ENCODE measurements at regions not wholly inside any gene's neighbourhood (a gene's known extent, or its start where the extent isn't known, plus 50 kb on each side); places are given as distances from the start of the nearest gene placed in this dataset.
A peak's percentile ranks its signal among the peaks of the same experiment; 100 is the strongest.
"Not testable (repeated sequence)": the region's sequence is repeated elsewhere in the genome, so short reads cannot be mapped to it uniquely, and the experiment has no call there.

GRCh38 chr2:7866825-7867224, 815.0 kb upstream of the ID2 start:
- Histone ChIP-seq H3K4me1 (ENCODE audit: control insufficient read depth, insufficient read depth, low read length) (peaks cover 9% of the 10 kb centered on the region), H3K27me3 (ENCODE audit: control insufficient read depth, insufficient read depth, low read length, poor library complexity, severe bottlenecking) (peaks cover 41% of the 10 kb centered on the region), H3K36me3 (ENCODE audit: control insufficient read depth, insufficient read depth, low read length) (no peaks in the 10 kb centered on the region), H3K9me3 (ENCODE audit: control insufficient read depth, low read length) (no peaks in the 10 kb centered on the region), H3K27ac (ENCODE audit: low read depth, low read length) (no peak overlapping the region), H3K4me3 (ENCODE audit: low read length) (no peak overlapping the region), H3K9ac (ENCODE audit: extremely low read depth, low read length, poor library complexity, severe bottlenecking) (no peak overlapping the region)
- H3K36me3 Mint-ChIP-seq (ENCODE audit: low read depth), result peaks cover 5% of the 10 kb centered on the region
- TF ChIP-seq CTCF (conservative IDR thresholded peaks at IDR 0.05), result no peak
- whole genome bisulfite sequencing, 2 experiments (ENCODE audit: insufficient coverage in 1 of 2, insufficient read length in 1 of 2), result 90 to 94% methylated on average over 2 of the region's 2 CpGs
- no peaks in the 10 kb centered on the region for H3K9me3 Mint-ChIP-seq
- peaks cover 20% of the 10 kb centered on the region for H3K27me3 Mint-ChIP-seq (ENCODE audit: insufficient read depth)
- H3K4me3 Mint-ChIP-seq, result no peak overlapping the region
- peaks cover 24% of the 10 kb centered on the region for H3K4me1 Mint-ChIP-seq
- H3K27ac Mint-ChIP-seq, result no peak overlapping the region
- DNase-seq, result peak; percentile 22

GRCh38 chr2:7867867-7868266, 814.0 kb upstream of the ID2 start:
- no peaks in the 10 kb centered on the region for H3K36me3 ChIP-seq (ENCODE audit: control insufficient read depth, insufficient read depth, low read length)
- Mint-ChIP-seq H3K27ac (no peak overlapping the region), H3K4me1 (peaks cover 25% of the 10 kb centered on the region), H3K4me3 (no peak overlapping the region), H3K9me3 (no peaks in the 10 kb centered on the region), H3K27me3 (ENCODE audit: insufficient read depth) (peaks cover 20% of the 10 kb centered on the region), H3K36me3 (ENCODE audit: low read depth) (peaks cover 5% of the 10 kb centered on the region)
- no peak overlapping the region for H3K27ac ChIP-seq (ENCODE audit: low read depth, low read length)
- peak; percentile 32 for DNase-seq
- H3K4me1 ChIP-seq (ENCODE audit: control insufficient read depth, insufficient read depth, low read length), result peaks cover 9% of the 10 kb centered on the region
- no peak overlapping the region for H3K9ac ChIP-seq (ENCODE audit: extremely low read depth, low read length, poor library complexity, severe bottlenecking)
- no peak overlapping the region for H3K4me3 ChIP-seq (ENCODE audit: low read length)
- WGBS, 2 experiments (ENCODE audit: insufficient coverage in 1 of 2, insufficient read length in 1 of 2), result 100% methylated on average over 1 of the region's 2 CpGs; no CpG with 5 or more reads in 1 of the 2 experiments
- TF ChIP-seq CTCF (conservative IDR thresholded peaks at IDR 0.05), result no peak
- H3K27me3 ChIP-seq (ENCODE audit: control insufficient read depth, insufficient read depth, low read length, poor library complexity, severe bottlenecking), result peaks cover 48% of the 10 kb centered on the region
- H3K9me3 ChIP-seq (ENCODE audit: control insufficient read depth, low read length), result no peaks in the 10 kb centered on the region

DNA sequence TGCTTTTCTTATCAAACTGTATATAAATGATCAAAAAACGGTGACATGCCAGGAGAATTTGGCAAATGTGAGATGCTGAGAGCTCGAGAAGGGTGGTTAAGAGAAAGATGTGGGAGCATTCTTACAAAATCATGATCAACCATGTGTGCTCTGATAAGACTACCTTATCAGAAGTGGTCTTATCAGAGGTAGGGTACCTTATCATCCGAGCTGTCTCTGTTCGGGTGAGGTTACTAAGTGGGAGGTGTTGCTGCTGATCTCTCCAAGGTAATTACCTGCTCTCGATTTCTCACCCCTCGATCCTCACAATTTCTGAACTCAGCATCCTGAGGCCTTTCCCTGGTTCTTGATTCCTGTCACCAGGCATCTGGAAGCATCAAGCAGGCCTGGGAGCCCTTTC, 813.0 kb upstream of the ID2 start:
- H3K27me3 Mint-ChIP-seq (ENCODE audit: insufficient read depth), result peaks cover 20% of the 10 kb centered on the region
- Histone ChIP-seq H3K9ac (ENCODE audit: extremely low read depth, low read length, poor library complexity, severe bottlenecking) (no peak overlapping the region), H3K27me3 (ENCODE audit: control insufficient read depth, insufficient read depth, low read length, poor library complexity, severe bottlenecking) (peaks cover 48% of the 10 kb centered on the region), H3K9me3 (ENCODE audit: control insufficient read depth, low read length) (no peaks in the 10 kb centered on the region), H3K4me1 (ENCODE audit: control insufficient read depth, insufficient read depth, low read length) (peaks cover 9% of the 10 kb centered on the region), H3K36me3 (ENCODE audit: control insufficient read depth, insufficient read depth, low read length) (no peaks in the 10 kb centered on the region), H3K27ac (ENCODE audit: low read depth, low read length) (no peak overlapping the region), H3K4me3 (ENCODE audit: low read length) (no peak overlapping the region)
- H3K36me3 Mint-ChIP-seq (ENCODE audit: low read depth), result peaks cover 5% of the 10 kb centered on the region
- H3K4me1 Mint-ChIP-seq, result peaks cover 25% of the 10 kb centered on the region
- H3K4me3 Mint-ChIP-seq, result no peak overlapping the region
- 52 to 83% methylated on average over 4 to 6 of the region's 6 CpGs for WGBS, 2 experiments (ENCODE audit: insufficient coverage in 1 of 2, insufficient read length in 1 of 2)
- TF ChIP-seq CTCF (conservative IDR thresholded peaks at IDR 0.05), result no peak
- H3K9me3 Mint-ChIP-seq, result no peaks in the 10 kb centered on the region
- H3K27ac Mint-ChIP-seq, result peak overlapping the region; percentile 50
- DNase-seq, result peak; percentile 53

DNA sequence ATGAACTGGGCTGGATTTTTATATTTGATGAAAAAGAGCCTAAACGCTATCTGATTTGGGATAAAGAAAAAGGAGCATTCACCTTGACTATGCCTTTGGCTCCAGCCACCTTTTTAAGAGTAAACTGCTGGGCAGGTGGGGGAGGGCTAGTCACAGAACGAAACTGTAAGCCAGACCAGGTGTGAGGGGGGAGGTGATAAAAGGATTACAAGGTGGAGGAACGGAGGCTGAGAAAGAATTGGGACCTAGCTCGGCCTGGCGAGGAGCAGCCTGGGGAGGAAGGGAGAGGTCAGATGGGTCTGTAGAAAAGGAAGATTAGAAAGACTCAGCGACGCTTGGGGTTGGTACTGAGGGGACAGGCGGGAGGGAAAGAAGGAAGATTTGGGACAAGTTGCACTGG, 805.4 kb upstream of the ID2 start:
- not testable (repeated sequence) for H3K36me3 Mint-ChIP-seq (ENCODE audit: low read depth); H3K27ac ChIP-seq (ENCODE audit: low read depth, low read length); H3K9me3 Mint-ChIP-seq; H3K36me3 ChIP-seq (ENCODE audit: control insufficient read depth, insufficient read depth, low read length); H3K9me3 ChIP-seq (ENCODE audit: control insufficient read depth, low read length); H3K4me3 ChIP-seq (ENCODE audit: low read length); H3K9ac ChIP-seq (ENCODE audit: extremely low read depth, low read length, poor library complexity, severe bottlenecking); H3K4me3 Mint-ChIP-seq; H3K27me3 Mint-ChIP-seq (ENCODE audit: insufficient read depth)
- Mint-ChIP-seq H3K27ac (peak overlapping the region; percentile 96), H3K4me1 (peaks cover 46% of the 10 kb centered on the region)
- peak; percentile 82 for DNase-seq
- WGBS, 2 experiments (ENCODE audit: insufficient coverage in 1 of 2, insufficient read length in 1 of 2), result 22% methylated on average over 8 of the region's 8 CpGs; no CpG with 5 or more reads in 1 of the 2 experiments
- H3K4me1 ChIP-seq (ENCODE audit: control insufficient read depth, insufficient read depth, low read length), result peaks cover 11% of the 10 kb centered on the region
- H3K27me3 ChIP-seq (ENCODE audit: control insufficient read depth, insufficient read depth, low read length, poor library complexity, severe bottlenecking), result peaks cover 10% of the 10 kb centered on the region

- H3K36me3 ChIP-seq (ENCODE audit: control insufficient read depth, insufficient read depth, low read length); H3K4me3 Mint-ChIP-seq; H3K9me3 ChIP-seq (ENCODE audit: control insufficient read depth, low read length); H3K9ac ChIP-seq (ENCODE audit: extremely low read depth, low read length, poor library complexity, severe bottlenecking); H3K27me3 Mint-ChIP-seq (ENCODE audit: insufficient read depth); H3K27ac ChIP-seq (ENCODE audit: low read depth, low read length); H3K27me3 ChIP-seq (ENCODE audit: control insufficient read depth, insufficient read depth, low read length, poor library complexity, severe bottlenecking); H3K9me3 Mint-ChIP-seq; H3K4me3 ChIP-seq (ENCODE audit: low read length): not testable (repeated sequence)
- WGBS, 2 experiments (ENCODE audit: insufficient coverage in 1 of 2, insufficient read length in 1 of 2), result 38% methylated on average over 6 of the region's 12 CpGs; no CpG with 5 or more reads in 1 of the 2 experiments
- peaks cover 11% of the 10 kb centered on the region for H3K4me1 ChIP-seq (ENCODE audit: control insufficient read depth, insufficient read depth, low read length)
- Mint-ChIP-seq H3K27ac (peak overlapping the region; percentile 93), H3K36me3 (ENCODE audit: low read depth) (peaks cover 12% of the 10 kb centered on the region), H3K4me1 (peaks cover 53% of the 10 kb centered on the region)
- peak; percentile 31 for DNase-seq
Observed at GRCh38 chr2:7878266-7878665, 803.6 kb upstream of the ID2 start.

Data from endodermal cell (in vitro differentiated cells).